ENCODE measurements at regions not wholly inside any gene's neighbourhood (a gene's known extent, or its start where the extent isn't known, plus 50 kb on each side); places are given as distances from the start of the nearest gene placed in this dataset.

DNA sequence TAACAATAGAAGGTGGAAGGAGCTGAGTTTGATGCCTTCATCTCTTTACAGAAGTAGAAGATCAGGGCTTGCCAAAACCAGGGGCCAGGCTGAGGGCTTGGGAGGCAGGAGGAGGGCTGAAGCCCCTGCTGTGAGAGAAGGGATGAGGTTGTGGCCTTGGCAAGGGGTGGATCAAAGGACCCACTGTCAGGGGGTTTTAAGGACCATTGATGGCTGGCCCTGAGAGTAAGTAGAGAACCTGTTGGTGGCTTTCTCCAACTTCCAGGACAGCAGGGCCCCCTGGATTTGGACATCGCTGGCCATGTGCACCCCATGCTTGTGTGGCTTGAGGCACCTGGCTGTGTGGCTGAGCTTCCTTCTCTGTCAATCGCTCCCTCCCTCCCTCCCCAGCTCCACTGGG is 927.7 kb downstream of the TBC1D22A start:
- no peak for DNase-seq

GRCh38 chr22:47687776-47688175 is 925.3 kb downstream of the TBC1D22A start:
- DNase-seq, result no peak

- DNase-seq, result no peak
These were observed 924.9 kb downstream of the TBC1D22A start for GRCh38 chr22:47687346-47687655.

DNA sequence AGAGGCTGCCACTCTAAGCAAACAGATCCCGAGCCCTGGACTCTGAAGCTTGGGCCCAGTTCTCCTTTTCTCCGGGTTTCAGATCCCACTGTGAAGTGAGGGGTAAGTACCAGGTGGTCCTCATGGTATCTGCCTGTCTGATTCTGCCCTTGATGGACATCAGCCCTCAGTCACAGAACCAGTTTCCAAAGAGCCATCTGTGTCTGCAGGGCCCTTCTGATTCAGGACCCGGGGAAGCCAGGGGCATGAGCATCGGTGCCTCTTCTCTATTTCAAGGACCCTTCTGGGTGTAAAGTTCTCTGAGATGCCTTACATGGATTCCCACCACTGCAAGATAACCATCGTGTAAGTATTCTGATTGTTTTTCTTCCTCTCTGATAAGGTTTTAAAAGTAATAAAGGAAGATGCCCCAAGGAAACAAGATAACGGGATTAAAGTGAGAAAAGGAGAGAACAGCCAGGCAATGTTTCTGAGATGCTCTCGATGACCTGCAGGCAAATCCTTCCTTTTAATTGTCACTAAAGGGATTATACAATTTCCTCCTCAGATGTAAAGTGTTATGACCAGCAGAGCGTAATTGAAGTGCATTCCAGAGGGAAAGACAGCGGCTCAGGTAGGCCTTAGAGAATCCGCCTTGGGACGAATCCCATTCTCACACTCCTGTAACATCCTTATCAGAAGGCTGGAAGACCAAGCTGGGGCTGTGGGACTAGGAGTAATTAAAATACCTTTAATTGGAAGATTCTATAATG is 924.3 kb downstream of the TBC1D22A start:
- DNase-seq, result no peak

GRCh38 chr22:47681411-47682165 is 919.1 kb downstream of the TBC1D22A start:
- no peak for DNase-seq

DNA sequence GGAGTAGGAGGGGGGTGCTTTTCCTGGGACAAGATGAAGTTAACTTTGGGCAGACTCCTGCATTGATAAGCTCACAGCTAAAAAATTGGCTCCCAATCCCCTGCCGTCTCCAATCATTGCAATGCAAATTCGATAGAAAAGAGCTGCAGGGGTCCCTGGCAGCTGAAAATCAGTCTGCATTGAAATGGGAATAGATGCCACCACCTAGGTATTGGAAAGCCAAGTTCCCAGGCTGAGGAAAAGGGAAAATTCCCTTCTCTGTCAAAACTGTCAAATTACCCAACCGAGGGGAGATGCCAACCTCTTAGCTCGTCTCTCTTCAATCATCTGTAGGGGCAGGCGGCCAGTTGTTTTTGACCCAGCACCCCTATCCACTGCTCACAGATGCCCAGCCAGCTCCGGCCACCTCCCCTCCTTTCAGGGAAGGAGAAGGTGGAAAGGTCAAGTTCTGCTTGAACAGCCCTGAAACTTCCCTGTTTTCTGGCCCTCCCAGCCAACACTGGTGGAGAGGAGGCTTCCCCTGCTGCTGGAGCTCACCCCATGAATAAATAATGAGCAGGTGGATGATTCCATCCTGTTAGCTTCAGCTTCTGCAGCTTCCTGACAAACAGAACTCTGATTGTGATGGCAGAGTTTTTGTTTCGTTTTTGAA is 916.3 kb downstream of the TBC1D22A start:
- DNase-seq, result no peak

GRCh38 chr22:47678048-47678447 is 915.6 kb downstream of the TBC1D22A start:
- no peak for DNase-seq

DNA sequence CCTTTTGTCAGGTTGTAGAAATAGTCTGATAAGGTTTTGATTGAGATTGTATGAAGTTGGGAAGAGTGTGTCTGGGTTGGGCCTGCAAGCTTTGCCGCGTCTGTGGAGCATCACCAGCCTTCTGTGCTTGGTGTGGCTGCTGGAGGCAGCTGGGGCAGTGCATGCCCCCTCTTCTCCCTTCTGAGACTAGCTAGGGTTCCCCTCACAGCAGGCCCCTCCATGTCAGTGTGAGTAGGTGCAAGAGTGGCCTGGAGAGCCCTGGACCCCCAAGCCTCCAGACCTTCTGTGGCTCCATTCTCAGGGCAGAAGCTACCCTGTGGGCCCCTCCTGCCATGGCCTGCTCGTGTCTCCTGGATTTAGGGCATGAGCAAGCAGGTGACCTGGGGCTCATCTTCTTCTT is 914.2 kb downstream of the TBC1D22A start:
- no peak for DNase-seq

DNA sequence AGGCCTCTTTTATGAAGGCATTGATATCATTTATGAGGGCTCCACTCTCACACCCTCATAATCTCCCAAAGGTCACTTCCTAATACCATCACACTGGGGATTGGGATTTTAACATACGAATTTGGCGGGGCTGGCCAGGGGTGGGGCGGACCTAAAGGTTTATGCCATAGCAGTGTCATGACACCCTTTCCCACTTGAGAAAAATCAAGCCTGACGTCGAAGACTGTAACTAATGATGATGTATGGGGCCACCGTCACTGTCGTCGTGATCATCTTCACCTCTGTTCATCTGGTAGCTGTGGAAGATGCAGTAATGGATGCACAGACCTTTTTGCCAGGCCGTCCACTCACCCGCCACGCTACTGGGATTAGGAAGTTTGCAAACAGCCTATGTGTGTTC is 912.1 kb downstream of the TBC1D22A start:
- no peak for DNase-seq

GRCh38 chr22:47673557-47673956 is 911.1 kb downstream of the TBC1D22A start:
- DNase-seq, result no peak

DNA sequence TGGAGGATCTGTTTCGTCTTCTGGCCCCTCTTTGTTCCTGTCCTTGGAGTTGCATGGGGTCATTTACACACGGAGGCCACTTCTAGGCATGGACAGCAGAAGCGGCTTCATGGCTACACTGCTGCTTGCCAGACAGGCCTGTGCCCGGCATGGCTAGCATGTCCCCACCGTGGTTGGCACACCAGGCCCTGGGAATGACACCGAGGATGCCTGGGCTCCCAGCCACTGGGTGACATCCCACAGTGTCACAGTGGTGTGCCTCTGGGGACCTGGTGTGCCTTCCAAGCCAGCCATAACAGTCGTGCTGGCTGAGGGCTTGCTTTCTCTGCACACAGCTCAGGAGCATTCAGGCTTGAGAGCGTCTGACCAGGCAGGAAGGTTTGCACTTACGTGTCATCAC is 910.1 kb downstream of the TBC1D22A start:
- DNase-seq, result no peak

DNA sequence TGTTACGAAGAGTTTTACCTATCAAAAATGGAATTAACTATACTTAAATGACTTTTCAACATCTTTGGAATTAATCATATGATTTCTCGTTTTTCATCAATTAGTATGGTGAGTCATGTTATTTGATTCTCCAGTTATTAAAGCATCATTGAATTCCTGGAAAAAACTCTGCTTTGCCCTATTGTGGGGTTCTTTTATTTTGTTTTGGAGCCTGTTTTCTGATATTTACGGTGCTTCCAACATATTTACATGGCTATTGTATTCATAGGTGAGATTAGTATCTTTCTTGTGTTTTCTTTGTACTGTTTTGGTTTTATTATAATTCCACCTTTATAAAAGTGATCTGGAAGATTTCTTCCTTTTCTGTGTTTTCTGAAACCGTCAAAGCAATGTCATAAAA is 902.7 kb downstream of the TBC1D22A start:
- DNase-seq, result no peak

DNA sequence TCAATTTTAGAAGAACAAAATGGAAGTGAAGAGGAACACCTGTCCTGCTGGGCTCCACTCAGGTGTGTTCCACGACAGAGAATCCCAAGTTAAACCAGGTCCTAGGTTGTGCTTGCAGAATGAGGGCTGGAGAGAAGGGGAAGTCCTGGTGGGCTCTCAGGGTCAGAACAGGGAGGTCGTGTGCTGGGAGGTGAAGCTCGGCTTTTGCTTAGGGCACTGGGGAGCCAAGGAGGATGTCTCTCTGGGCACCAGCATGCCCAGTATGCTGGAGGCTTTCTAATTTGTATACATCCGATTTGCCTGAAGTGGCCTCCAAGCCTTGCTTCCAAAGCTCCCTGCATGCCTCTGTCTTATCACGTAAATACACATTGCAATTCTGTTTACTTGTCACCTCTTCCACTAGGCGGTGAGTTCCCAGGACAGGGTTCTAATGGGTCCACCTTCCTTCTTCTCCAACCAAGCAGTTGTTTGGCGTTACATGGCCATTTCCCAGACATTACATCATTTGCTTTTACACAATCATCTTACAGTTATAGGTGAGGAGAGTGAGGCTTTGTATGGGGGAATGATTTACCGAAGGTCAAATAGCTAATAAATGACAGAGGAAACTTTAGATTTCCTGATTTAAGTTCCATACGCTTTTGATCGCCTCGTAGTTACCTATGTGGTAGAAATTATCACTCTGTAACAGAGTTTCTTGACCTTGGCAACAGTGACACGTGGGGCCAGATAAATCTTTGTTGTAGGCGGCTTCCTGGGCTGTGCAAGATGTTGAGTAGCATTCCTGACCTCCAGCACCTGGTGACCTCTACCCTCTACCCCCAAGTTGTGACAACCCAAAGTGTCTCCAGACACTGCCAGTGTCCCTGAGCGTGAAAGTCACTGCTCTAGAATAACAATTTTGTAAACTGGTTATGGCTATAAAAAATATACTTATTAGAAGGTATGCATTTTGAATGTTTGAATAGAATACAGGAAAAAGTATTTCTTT is 901.5 kb downstream of the TBC1D22A start:
- DNase-seq, result no peak

GRCh38 chr22:47659467-47660223 is 897.2 kb downstream of the TBC1D22A start:
- no peak for DNase-seq

- no peak for DNase-seq
These were observed 895.7 kb downstream of the TBC1D22A start for GRCh38 chr22:47658182-47658581.

- no peak for DNase-seq
These were observed 894.8 kb downstream of the TBC1D22A start for GRCh38 chr22:47657224-47657623.

DNA sequence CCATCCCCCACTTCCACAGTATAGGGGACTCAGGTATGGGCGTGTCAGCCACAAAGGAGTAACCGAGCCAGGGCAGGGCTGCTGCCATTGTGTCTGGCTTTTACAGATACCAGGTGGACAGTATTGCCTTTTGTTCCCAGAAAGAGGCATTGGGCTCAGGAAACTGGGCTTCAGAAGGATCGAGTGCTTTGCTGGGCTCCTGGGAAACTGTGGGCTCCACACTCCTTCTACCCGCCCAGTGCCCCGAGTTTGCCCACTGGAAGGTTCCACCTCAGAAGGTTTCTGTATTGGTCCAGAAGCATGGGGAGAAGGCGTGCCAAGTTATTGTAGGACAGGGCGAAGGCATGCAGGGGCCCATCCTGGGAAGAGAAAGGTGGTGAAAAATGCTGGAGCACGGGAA is 894.4 kb downstream of the TBC1D22A start:
- no peak for DNase-seq

DNA sequence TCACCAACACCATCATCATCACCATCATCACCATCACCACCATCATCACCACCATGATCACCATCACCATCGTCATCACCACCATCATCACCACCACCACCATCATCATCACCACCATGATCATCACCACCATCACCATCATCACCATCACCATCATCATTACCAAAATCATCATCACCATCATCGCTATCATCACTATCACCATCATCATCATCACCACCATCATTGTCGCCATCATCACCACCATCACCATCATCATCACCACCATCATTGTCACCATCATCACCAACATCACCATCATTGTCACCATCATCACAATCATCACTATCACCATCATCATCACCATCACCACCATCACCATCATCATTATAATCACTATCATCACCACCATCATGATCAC is 893.5 kb downstream of the TBC1D22A start:
- no peak for DNase-seq

DNA sequence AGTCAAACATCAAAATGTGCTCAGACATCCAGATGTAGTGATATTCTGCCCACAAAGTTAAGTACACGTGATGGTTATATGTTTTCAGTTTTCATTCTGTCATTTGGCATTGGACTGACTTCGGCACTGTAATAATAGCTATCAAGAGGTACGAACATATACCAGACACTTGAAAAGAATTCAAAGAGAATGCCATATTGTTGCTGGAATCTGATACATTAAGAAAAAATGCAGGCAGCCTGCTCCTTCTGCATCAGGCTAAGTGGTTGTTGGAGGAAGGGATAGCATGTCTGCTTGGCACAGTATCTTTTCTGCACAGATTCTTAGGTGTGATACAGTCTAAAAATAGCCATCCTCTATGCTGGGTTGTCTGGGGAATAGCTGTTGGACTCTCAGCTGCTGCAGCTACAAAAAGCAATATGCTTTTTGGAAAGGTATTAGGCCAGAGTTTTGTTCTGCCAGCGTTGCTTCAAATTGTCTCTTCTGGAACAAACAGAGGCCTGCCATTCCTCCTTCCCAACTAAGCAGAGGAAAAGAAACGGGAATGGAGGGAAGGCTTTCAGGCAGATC is 892.6 kb downstream of the TBC1D22A start:
- DNase-seq, result no peak

DNA sequence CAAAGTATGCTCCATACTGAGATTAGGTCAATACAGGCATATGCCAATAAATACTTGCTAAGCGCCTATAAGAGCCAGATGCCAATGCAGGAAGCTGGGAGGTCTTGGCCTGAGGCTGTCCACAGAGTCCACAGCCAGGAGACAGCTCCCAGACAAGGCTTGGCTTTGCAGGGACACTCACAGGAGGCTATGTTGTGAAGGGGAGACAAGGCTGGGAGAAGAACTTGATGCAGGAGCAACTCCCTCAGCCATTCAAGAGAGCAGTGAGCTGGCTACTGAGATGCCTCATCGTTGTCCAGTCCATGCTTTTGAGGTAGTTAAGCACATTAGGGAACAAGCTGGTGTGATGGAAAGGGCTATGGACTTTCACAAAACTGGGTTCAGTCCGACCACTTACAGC is 891.5 kb downstream of the TBC1D22A start:
- no peak for DNase-seq

DNA sequence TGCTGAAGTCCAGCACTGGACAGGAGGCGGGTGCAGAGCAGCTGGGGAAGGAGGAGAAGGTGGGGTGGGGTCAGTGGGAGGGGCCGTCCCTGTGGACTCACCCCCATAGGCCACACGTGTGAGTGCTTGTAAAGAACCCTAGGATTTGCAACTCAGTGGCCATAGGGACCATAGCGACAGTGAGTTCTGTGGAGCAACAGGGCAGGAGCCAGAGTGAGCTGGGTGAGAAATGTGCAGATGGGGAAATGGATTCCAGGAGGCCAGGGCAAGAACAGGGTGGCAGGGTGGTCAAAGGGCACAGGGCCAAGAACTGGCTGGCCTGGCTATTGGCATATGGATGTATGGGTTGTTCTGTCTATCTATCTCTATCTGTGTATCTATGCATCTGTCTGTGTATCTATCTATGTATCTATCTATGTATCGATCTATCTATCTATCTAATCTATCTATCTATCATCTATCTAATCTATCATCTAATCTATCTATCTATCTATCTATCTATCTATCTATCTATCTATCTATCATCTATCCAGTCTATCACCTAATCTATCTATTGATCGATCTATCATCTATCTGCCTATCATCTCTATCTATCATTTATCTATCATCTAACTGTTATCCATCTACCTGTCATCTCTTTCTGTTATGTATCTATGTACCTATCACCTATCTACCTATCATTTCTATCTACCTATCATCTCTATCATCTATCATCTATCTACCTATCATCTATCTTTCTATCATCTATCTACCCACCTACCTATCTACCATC is 889.0 kb downstream of the TBC1D22A start:
- no peak for DNase-seq
